ENCODE measurements at regions not wholly inside any gene's neighbourhood (a gene's known extent, or its start where the extent isn't known, plus 50 kb on each side); places are given as distances from the start of the nearest gene placed in this dataset.

- H3K9me3 ChIP-seq (ENCODE audit: control insufficient read depth, low read depth, low read length): no peaks in the 10 kb centered on the region
- no peaks in the 10 kb centered on the region for H3K36me3 ChIP-seq (ENCODE audit: control insufficient read depth in 2 of 2, extremely low read depth in 1 of 2, insufficient read depth in 2 of 2, low read length in 2 of 2)
- H4K20me1 ChIP-seq (ENCODE audit: control insufficient read depth, extremely low read depth, insufficient read depth, low read length): no peaks in the 10 kb centered on the region
- no peak overlapping the region for H3K4me2 ChIP-seq (ENCODE audit: control insufficient read depth, extremely low read depth, insufficient read depth, low read depth, low read length)
- H3K4me1 ChIP-seq (ENCODE audit: control insufficient read depth, extremely low read depth, insufficient read depth, low read length): peaks cover 46% of the 10 kb centered on the region
- DNase-seq (ENCODE audit: low read depth, low spot score) (no peak), FAIRE-seq (no peak)
- dilution Hi-C loops (cut with MboI; ENCODE audit: extremely low pct_ligation_motif_present, low sequenced_read_pairs): no loop called here
- TF ChIP-seq, protein P1, sequence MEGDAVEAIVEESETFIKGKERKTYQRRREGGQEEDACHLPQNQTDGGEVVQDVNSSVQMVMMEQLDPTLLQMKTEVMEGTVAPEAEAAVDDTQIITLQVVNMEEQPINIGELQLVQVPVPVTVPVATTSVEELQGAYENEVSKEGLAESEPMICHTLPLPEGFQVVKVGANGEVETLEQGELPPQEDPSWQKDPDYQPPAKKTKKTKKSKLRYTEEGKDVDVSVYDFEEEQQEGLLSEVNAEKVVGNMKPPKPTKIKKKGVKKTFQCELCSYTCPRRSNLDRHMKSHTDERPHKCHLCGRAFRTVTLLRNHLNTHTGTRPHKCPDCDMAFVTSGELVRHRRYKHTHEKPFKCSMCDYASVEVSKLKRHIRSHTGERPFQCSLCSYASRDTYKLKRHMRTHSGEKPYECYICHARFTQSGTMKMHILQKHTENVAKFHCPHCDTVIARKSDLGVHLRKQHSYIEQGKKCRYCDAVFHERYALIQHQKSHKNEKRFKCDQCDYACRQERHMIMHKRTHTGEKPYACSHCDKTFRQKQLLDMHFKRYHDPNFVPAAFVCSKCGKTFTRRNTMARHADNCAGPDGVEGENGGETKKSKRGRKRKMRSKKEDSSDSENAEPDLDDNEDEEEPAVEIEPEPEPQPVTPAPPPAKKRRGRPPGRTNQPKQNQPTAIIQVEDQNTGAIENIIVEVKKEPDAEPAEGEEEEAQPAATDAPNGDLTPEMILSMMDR (optimal IDR thresholded peaks at IDR 0.05 in 1 of 3, IDR thresholded peaks at IDR 0.05 in 1 of 3, conservative IDR thresholded peaks at IDR 0.05 in 1 of 3; ENCODE audit: extremely low read depth in 1 of 3, insufficient read depth in 2 of 3, low read length in 3 of 3): no peak
- no peak for TF ChIP-seq EZH2 (IDR thresholded peaks at IDR 0.05; ENCODE audit: low read length)
- no peaks in the 10 kb centered on the region for H3K9me1 ChIP-seq (ENCODE audit: control insufficient read depth, extremely low read depth, insufficient read depth, low read length)
- H3K27me3 ChIP-seq (ENCODE audit: control insufficient read depth, extremely low read depth, insufficient read depth, low read length): no peaks in the 10 kb centered on the region
- H3K27ac ChIP-seq (ENCODE audit: control insufficient read depth, insufficient read depth, low read length): no peak overlapping the region
- no peak overlapping the region for H2AFZ ChIP-seq (ENCODE audit: control insufficient read depth, low read length)
- no peak overlapping the region for H3K4me3 ChIP-seq (ENCODE audit: control insufficient read depth in 2 of 3, extremely low read depth in 1 of 3, insufficient read depth in 2 of 3, low read depth in 1 of 3, low read length in 3 of 3)
- H3K9ac ChIP-seq (ENCODE audit: control insufficient read depth, extremely low read depth, insufficient read depth, low read length): no peak overlapping the region
- no peaks in the 10 kb centered on the region for H3K79me2 ChIP-seq (ENCODE audit: control insufficient read depth, insufficient read depth, low read length)
Observed at GRCh38 chr6:119536666-119537065, 187.1 kb upstream of the MAN1A1 start.

- FAIRE-seq: peak; percentile 49
Observed at GRCh38 chr6:119535332-119535731, 185.8 kb upstream of the MAN1A1 start.

More at GRCh38 chr6:119535332-119535731, 185.8 kb upstream of the MAN1A1 start:
- Histone ChIP-seq H3K36me3 (ENCODE audit: control insufficient read depth in 2 of 2, extremely low read depth in 1 of 2, insufficient read depth in 2 of 2, low read length in 2 of 2) (no peaks in the 10 kb centered on the region), H3K79me2 (ENCODE audit: control insufficient read depth, insufficient read depth, low read length) (no peaks in the 10 kb centered on the region), H3K4me1 (ENCODE audit: control insufficient read depth, extremely low read depth, insufficient read depth, low read length) (peaks cover 32% of the 10 kb centered on the region), H4K20me1 (ENCODE audit: control insufficient read depth, extremely low read depth, insufficient read depth, low read length) (no peaks in the 10 kb centered on the region), H3K4me3 (ENCODE audit: control insufficient read depth in 2 of 3, extremely low read depth in 1 of 3, insufficient read depth in 2 of 3, low read depth in 1 of 3, low read length in 3 of 3) (no peak overlapping the region), H3K27ac (ENCODE audit: control insufficient read depth, insufficient read depth, low read length) (no peak overlapping the region), H2AFZ (ENCODE audit: control insufficient read depth, low read length) (no peak overlapping the region), H3K9me3 (ENCODE audit: control insufficient read depth, low read depth, low read length) (no peaks in the 10 kb centered on the region), H3K27me3 (ENCODE audit: control insufficient read depth, extremely low read depth, insufficient read depth, low read length) (no peaks in the 10 kb centered on the region), H3K4me2 (ENCODE audit: control insufficient read depth, extremely low read depth, insufficient read depth, low read depth, low read length) (no peak overlapping the region), H3K9ac (ENCODE audit: control insufficient read depth, extremely low read depth, insufficient read depth, low read length) (no peak overlapping the region), H3K9me1 (ENCODE audit: control insufficient read depth, extremely low read depth, insufficient read depth, low read length) (no peaks in the 10 kb centered on the region)
- no peak for DNase-seq (ENCODE audit: low read depth, low spot score)
- TF ChIP-seq, protein P1 (optimal IDR thresholded peaks at IDR 0.05 in 1 of 3, IDR thresholded peaks at IDR 0.05 in 1 of 3, conservative IDR thresholded peaks at IDR 0.05 in 1 of 3; ENCODE audit: extremely low read depth in 1 of 3, insufficient read depth in 2 of 3, low read length in 3 of 3): no peak
- no peak for TF ChIP-seq EZH2 (IDR thresholded peaks at IDR 0.05; ENCODE audit: low read length)
- dilution Hi-C loops (cut with MboI; ENCODE audit: extremely low pct_ligation_motif_present, low sequenced_read_pairs): no loop called here

Data from keratinocyte (primary cell).